Prostate gland (tissue), 2 donors: ENCODE measurements at regions not wholly inside any gene's neighbourhood (a gene's known extent, or its start where the extent isn't known, plus 50 kb on each side); places are given as distances from the start of the nearest gene placed in this dataset.

Source experiments
- POLR2A ChIP-seq: fragments of 450-650 bp; IDR thresholded peaks from one replicate; pipeline ENCODE4 v1.6.1; 2016; ENCODE audit warnings: antibody characterized with exemption, mild to moderate bottlenecking
- TF ChIP-seq, protein P1 (sequence below), 4 experiments: fragments of 200-600 bp in 2 of 4; fragments of 450-650 bp in 2 of 4; sonication (generic) in 2 of 4; IDR thresholded peaks; 1 replicate in 3 of 4; 2 replicates in 1 of 4; pipeline ENCODE4 v1.5.1; 2016 to 2019; ENCODE audit warnings: antibody characterized with exemption in 4 of 4, mild to moderate bottlenecking in 2 of 4, moderate library complexity in 2 of 4

DNA sequence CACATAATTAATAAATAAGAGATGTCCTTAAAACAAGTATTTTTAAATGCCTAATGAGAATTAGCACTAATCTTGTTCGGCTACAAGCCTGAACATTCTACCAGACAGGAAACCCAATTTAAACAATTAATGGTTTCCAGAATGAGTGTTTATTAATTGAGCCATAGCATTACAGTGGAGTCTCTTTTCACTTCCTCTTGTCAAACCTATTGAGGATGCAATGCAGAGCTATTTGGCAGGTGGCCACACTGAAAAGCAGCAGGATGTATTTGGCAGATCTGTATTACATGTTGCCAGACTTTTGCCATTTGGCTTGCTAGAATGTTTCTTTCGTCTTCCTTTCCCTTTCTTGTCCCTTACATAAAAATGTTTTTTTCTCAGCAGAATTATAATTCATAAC is 475.2 kb upstream of the MARCKS start:
- TF ChIP-seq, protein P1, sequence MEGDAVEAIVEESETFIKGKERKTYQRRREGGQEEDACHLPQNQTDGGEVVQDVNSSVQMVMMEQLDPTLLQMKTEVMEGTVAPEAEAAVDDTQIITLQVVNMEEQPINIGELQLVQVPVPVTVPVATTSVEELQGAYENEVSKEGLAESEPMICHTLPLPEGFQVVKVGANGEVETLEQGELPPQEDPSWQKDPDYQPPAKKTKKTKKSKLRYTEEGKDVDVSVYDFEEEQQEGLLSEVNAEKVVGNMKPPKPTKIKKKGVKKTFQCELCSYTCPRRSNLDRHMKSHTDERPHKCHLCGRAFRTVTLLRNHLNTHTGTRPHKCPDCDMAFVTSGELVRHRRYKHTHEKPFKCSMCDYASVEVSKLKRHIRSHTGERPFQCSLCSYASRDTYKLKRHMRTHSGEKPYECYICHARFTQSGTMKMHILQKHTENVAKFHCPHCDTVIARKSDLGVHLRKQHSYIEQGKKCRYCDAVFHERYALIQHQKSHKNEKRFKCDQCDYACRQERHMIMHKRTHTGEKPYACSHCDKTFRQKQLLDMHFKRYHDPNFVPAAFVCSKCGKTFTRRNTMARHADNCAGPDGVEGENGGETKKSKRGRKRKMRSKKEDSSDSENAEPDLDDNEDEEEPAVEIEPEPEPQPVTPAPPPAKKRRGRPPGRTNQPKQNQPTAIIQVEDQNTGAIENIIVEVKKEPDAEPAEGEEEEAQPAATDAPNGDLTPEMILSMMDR (IDR thresholded peaks at IDR 0.05): no peak
- no peak for TF ChIP-seq POLR2A
